ENCODE measurements at regions not wholly inside any gene's neighbourhood (a gene's known extent, or its start where the extent isn't known, plus 50 kb on each side); places are given as distances from the start of the nearest gene placed in this dataset.

DNA sequence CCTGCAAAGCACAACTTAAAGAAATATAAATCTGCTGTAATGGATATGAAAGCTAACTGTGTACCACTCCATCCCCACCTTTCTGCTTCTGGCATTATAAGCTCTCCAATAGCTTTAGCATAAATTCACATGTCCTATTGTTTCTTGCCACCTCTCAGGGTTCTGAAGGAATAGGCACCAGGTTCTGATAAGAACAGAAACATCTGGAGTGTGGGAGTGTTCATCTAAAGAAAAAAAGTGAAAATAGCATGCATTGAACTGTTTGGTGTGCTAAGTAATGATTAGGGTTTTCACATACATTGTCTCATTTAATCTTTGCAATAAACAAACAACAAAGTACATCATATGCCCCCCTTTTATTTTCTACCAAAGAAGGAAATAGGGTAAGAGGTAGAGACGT is 72.3 kb downstream of the FAM76B start:
- no peak for DNase-seq (ENCODE audit: low read depth)
- in situ Hi-C loops (cut with HindIII; ENCODE audit: low sequenced_read_pairs): no loop called here
- TF ChIP-seq, protein P1, sequence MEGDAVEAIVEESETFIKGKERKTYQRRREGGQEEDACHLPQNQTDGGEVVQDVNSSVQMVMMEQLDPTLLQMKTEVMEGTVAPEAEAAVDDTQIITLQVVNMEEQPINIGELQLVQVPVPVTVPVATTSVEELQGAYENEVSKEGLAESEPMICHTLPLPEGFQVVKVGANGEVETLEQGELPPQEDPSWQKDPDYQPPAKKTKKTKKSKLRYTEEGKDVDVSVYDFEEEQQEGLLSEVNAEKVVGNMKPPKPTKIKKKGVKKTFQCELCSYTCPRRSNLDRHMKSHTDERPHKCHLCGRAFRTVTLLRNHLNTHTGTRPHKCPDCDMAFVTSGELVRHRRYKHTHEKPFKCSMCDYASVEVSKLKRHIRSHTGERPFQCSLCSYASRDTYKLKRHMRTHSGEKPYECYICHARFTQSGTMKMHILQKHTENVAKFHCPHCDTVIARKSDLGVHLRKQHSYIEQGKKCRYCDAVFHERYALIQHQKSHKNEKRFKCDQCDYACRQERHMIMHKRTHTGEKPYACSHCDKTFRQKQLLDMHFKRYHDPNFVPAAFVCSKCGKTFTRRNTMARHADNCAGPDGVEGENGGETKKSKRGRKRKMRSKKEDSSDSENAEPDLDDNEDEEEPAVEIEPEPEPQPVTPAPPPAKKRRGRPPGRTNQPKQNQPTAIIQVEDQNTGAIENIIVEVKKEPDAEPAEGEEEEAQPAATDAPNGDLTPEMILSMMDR (IDR thresholded peaks at IDR 0.05; ENCODE audit: low read depth, low read length, missing control alignments): no peak
- H3K4me3 ChIP-seq (ENCODE audit: low read depth, low read length): no peak overlapping the region

DNA sequence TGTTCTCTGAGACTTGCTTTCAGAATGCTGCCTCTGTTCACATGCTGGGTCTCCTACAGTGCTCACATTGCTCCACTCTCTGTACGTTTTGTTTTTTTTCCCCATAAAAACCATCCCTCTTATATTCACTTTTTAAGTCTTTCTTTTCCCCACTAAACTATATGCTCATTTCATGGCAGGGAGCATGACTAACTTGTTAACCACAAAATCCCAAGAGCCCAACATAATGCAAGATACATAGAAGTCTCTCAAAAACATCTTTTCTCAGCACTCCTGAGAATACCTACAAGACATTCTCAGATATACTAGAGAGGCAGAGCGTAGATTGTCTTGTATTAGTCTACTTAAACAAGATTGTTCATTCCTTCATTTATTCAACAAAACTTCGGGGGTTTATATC is 73.3 kb downstream of the FAM76B start:
- TF ChIP-seq, protein P1 (IDR thresholded peaks at IDR 0.05; ENCODE audit: low read depth, low read length, missing control alignments): no peak
- in situ Hi-C loops (cut with HindIII; ENCODE audit: low sequenced_read_pairs): no loop called here
- no peak overlapping the region for H3K4me3 ChIP-seq (ENCODE audit: low read depth, low read length)
- peak; percentile 24 for DNase-seq (ENCODE audit: low read depth)

DNA sequence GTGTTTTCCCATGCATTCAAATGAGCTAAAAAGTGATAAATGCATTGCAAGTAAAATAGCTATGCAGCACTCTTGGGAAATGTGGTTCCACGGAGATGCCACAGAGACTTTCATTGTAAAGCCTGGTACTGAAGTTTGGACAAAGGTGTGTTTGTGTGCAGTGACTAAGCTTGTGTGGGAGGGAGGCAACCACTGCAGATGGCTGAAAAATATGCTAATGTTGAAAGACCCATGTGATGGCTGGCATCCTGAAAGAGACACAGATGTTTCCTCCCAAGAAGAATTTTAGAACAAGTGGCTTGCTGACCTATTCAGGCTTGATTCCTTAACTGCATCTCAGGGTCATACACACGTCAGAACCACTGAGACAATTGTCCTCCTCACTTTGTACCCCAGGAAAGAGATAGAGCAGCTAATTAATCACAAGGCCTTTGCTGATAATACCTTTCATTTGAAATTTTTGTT is 73.8 kb downstream of the FAM76B start:
- H3K4me3 ChIP-seq (ENCODE audit: low read depth, low read length): no peak overlapping the region
- peak; percentile 55 for DNase-seq (ENCODE audit: low read depth)
- TF ChIP-seq, protein P1 (IDR thresholded peaks at IDR 0.05; ENCODE audit: low read depth, low read length, missing control alignments): no peak
- in situ Hi-C loops (cut with HindIII; ENCODE audit: low sequenced_read_pairs): no loop called here

DNA sequence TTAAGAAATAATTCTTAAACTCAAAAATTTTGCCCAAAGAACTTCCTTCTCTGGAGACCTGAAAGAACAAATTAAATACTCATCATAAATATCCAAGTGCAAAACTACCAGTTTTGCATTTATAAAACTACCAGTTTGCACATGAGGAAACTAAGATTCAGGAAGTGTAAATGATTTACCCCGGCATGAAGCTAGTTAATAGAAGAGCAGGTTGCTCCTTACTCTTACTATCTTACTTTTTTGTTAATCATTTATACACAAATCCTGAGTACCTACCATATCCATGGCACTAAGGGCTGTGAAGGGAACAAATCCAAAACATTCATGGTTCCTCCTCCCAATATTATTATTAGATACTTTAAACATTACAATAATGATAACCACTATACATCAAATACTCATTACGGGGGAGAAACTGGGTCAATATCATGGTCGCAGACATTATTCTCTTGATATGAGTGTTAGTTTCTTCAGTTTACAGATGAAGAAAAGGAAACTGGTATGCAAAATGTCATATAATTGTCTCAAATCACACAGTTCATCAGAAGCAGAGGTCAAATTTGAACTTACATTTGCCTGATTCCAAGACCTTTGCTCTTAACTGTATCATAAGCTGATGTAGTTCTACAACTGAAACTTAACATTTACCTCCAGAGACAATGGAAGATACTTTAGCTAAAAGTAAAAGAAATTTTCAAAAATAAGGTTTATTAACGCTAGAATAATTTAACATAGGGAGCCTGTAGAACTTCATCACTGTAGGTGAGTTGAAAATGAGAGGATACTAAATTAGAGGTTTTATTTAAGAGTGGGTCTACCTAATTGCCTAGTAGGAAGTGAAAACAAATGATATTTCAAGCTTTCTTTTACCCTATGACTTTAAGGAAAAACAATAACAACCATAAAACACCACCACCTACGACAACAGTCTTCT is 74.5 kb downstream of the FAM76B start:
- TF ChIP-seq, protein P1 (IDR thresholded peaks at IDR 0.05; ENCODE audit: low read depth, low read length, missing control alignments): no peak
- H3K4me3 ChIP-seq (ENCODE audit: low read depth, low read length): no peak overlapping the region
- in situ Hi-C loops (cut with HindIII; ENCODE audit: low sequenced_read_pairs): no loop called here
- DNase-seq (ENCODE audit: low read depth): no peak

DNA sequence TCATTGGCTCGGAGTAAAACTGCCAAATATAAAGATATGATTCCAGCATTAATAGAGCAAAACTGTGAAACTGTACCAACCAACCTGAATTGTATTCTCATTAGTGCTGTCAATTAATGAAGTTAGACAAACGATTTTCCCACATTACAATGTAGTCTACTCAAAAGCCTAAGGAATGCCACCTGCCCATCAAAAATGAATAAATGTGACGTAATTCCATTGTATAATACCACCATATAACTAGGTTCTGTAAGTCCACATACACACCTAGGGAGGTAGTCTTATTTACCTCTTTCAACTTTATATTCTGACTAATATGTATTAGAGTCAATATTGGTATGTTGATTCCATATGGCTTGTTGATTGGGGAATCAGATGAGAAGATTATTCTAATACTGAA is 76.2 kb downstream of the FAM76B start:
- in situ Hi-C loops (cut with HindIII; ENCODE audit: low sequenced_read_pairs): no loop called here
- no peak for DNase-seq (ENCODE audit: low read depth)
- TF ChIP-seq, protein P1 (IDR thresholded peaks at IDR 0.05; ENCODE audit: low read depth, low read length, missing control alignments): no peak
- no peak overlapping the region for H3K4me3 ChIP-seq (ENCODE audit: low read depth, low read length)

DNA sequence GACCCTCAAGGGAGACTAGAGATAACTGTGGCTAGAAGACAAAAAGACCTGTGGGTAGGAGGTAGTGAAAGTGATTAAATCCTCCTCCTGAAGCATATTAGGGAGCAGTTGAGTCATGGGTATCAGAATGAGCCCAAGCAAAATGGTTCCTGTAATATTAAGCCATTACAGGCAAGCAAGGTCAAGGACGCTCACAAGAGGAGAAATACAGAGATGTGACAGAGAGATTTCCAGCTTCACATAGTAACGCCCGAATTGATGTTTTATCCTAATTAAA is 77.7 kb downstream of the FAM76B start:
- TF ChIP-seq, protein P1 (IDR thresholded peaks at IDR 0.05; ENCODE audit: low read depth, low read length, missing control alignments): no peak
- in situ Hi-C loops (cut with HindIII; ENCODE audit: low sequenced_read_pairs): no loop called here
- no peak overlapping the region for H3K4me3 ChIP-seq (ENCODE audit: low read depth, low read length)
- no peak for DNase-seq (ENCODE audit: low read depth)
